ENCODE measurements at regions not wholly inside any gene's neighbourhood (a gene's known extent, or its start where the extent isn't known, plus 50 kb on each side); places are given as distances from the start of the nearest gene placed in this dataset.

DNA sequence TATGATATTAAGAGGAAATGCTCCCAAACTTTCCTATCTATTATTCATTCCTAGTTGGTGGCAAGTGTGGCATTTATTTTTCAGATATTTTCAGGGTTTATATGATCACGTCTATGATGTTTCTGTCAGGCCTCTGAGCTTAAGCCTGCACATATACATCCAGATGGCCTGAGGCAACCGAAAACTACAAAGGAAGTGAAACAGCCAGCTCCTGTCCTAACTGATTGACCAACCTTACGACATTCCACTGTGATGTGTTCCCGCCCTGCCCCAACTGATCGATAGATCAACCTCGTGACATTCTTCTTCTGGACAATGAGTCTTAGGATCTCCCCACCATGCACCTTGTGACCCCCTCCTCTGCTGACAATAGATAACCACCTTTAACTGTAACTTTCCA, 67.6 kb upstream of the CTSO start:
- Histone ChIP-seq H3K4me3 (ENCODE audit: control extremely low read depth in 1 of 5, extremely low read depth in 1 of 5, insufficient read depth in 1 of 5, low read depth in 2 of 5, low read length in 4 of 5) (no peak overlapping the region), H3K9ac (ENCODE audit: low read length) (no peak overlapping the region), H3K79me2 (ENCODE audit: control insufficient read depth, insufficient read depth, low read length) (no peaks in the 10 kb centered on the region), H4K20me1 (ENCODE audit: control insufficient read depth, insufficient read depth, low read length, poor library complexity, severe bottlenecking) (no peaks in the 10 kb centered on the region), H2AFZ (ENCODE audit: insufficient read depth, low read depth, low read length, poor library complexity, severe bottlenecking) (no peak overlapping the region), H3K4me1 (ENCODE audit: control insufficient read depth in 2 of 2, insufficient read depth in 2 of 2, low read length in 2 of 2) (no peaks in the 10 kb centered on the region), H3K9me3 (ENCODE audit: control extremely low read depth in 1 of 3, control insufficient read depth in 2 of 3, insufficient read depth in 1 of 3, low read length in 2 of 3) (no peaks in the 10 kb centered on the region), H3K27me3 (replicated peaks in 1 of 4; ENCODE audit: control extremely low read depth in 1 of 4, control insufficient read depth in 3 of 4, insufficient read depth in 4 of 4, low read length in 3 of 4) (no peaks in the 10 kb centered on the region), H3K36me3 (replicated peaks in 1 of 2; ENCODE audit: control extremely low read depth in 1 of 2, control insufficient read depth in 1 of 2, extremely low read depth in 1 of 2, insufficient read depth in 2 of 2, low read length in 1 of 2) (no peaks in the 10 kb centered on the region), H3K27ac (ENCODE audit: low read length in 2 of 2) (no peak overlapping the region), H3K4me2 (replicated peaks; ENCODE audit: low read depth, low read length, poor library complexity, severe bottlenecking) (no peak overlapping the region)
- Mint-ChIP-seq H3K9me3 (ENCODE audit: insufficient read depth) (no peaks in the 10 kb centered on the region), H3K27me3 (no peaks in the 10 kb centered on the region), H3K4me3 (no peak overlapping the region), H3K4me1 (no peaks in the 10 kb centered on the region), H3K27ac (no peak overlapping the region)
- ChIA-PET POLR2A (no interaction called here), CTCF (no interaction called here)
- ATAC-seq (ENCODE audit: low read depth) (no peak), DNase-seq (no peak)
- 95% methylated on average over 5 of the region's 6 CpGs for WGBS (ENCODE audit: insufficient coverage)
- TF ChIP-seq CTCF (IDR thresholded peaks at IDR 0.05) (no peak), EZH2 (IDR thresholded peaks at IDR 0.05; ENCODE audit: borderline replicate concordance, insufficient read depth, low read depth, low read length, poor library complexity, severe bottlenecking) (no peak)
- intact Hi-C loops (cut with micrococcal nuclease): no loop called here

DNA sequence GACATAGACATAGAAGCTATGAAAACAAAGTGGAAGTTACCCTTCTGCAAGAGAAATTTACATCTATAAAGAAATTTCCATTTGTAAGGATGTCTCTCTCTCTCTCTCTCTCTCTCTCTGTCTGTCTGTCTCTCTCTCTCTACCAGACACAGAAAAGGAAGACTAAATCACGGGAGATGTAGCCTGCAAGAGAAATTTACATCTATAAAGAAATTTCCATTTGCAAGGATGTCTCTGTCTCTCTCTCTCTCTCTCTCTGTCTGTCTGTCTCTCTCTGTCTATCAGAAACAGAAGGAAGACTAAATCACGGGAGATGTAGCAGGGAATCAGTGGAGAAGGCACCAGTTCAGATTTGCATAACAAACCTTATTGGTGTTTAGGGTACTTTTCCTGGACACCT, 65.6 kb upstream of the CTSO start:
- ATAC-seq (ENCODE audit: low read depth) (no peak), DNase-seq (no peak)
- no peak overlapping the region for H3K4me2 ChIP-seq (replicated peaks; ENCODE audit: low read depth, low read length, poor library complexity, severe bottlenecking)
- H3K27ac Mint-ChIP-seq: no peak overlapping the region
- ChIA-PET POLR2A (no interaction called here), CTCF (no interaction called here)
- H3K4me3 Mint-ChIP-seq: no peak overlapping the region
- no peaks in the 10 kb centered on the region for H3K27me3 ChIP-seq (replicated peaks in 1 of 4; ENCODE audit: control extremely low read depth in 1 of 4, control insufficient read depth in 3 of 4, insufficient read depth in 4 of 4, low read length in 3 of 4)
- WGBS (ENCODE audit: insufficient coverage): no CpG with 5 or more reads among the region's 2 CpGs
- TF ChIP-seq EZH2 (IDR thresholded peaks at IDR 0.05; ENCODE audit: borderline replicate concordance, insufficient read depth, low read depth, low read length, poor library complexity, severe bottlenecking) (no peak), CTCF (IDR thresholded peaks at IDR 0.05) (no peak)
- no peaks in the 10 kb centered on the region for H3K9me3 Mint-ChIP-seq (ENCODE audit: insufficient read depth)
- no peaks in the 10 kb centered on the region for H4K20me1 ChIP-seq (ENCODE audit: control insufficient read depth, insufficient read depth, low read length, poor library complexity, severe bottlenecking)
- no peaks in the 10 kb centered on the region for H3K4me1 ChIP-seq (ENCODE audit: control insufficient read depth in 2 of 2, insufficient read depth in 2 of 2, low read length in 2 of 2)
- H3K9ac ChIP-seq (ENCODE audit: low read length): no peak overlapping the region
- no peaks in the 10 kb centered on the region for H3K79me2 ChIP-seq (ENCODE audit: control insufficient read depth, insufficient read depth, low read length)
- H3K27me3 Mint-ChIP-seq: no peaks in the 10 kb centered on the region
- H3K9me3 ChIP-seq (ENCODE audit: control extremely low read depth in 1 of 3, control insufficient read depth in 2 of 3, insufficient read depth in 1 of 3, low read length in 2 of 3): no peaks in the 10 kb centered on the region
- H2AFZ ChIP-seq (ENCODE audit: insufficient read depth, low read depth, low read length, poor library complexity, severe bottlenecking): no peak overlapping the region
- no peaks in the 10 kb centered on the region for H3K36me3 ChIP-seq (replicated peaks in 1 of 2; ENCODE audit: control extremely low read depth in 1 of 2, control insufficient read depth in 1 of 2, extremely low read depth in 1 of 2, insufficient read depth in 2 of 2, low read length in 1 of 2)
- no peak overlapping the region for H3K4me3 ChIP-seq (ENCODE audit: control extremely low read depth in 1 of 5, extremely low read depth in 1 of 5, insufficient read depth in 1 of 5, low read depth in 2 of 5, low read length in 4 of 5)
- no peak overlapping the region for H3K27ac ChIP-seq (ENCODE audit: low read length in 2 of 2)
- intact Hi-C loops (cut with micrococcal nuclease): no loop called here
- no peaks in the 10 kb centered on the region for H3K4me1 Mint-ChIP-seq

Measured in B cell (primary cell).